SK-N-MC (cell line): ENCODE measurements at regions not wholly inside any gene's neighbourhood (a gene's known extent, or its start where the extent isn't known, plus 50 kb on each side); places are given as distances from the start of the nearest gene placed in this dataset.

Source experiments
- EZH2 ChIP-seq: fragments of 200-600 bp; sonication (generic); IDR thresholded peaks from one replicate; pipeline ENCODE4 v1.6.1; 2017; ENCODE audit warnings: antibody characterized with exemption
- POLR2AphosphoS5 ChIP-seq: IDR thresholded peaks from 2 replicates; pipeline ENCODE4 v1.6.1; 2012; ENCODE audit warnings: mild to moderate bottlenecking, low read depth, low read length, borderline replicate concordance

DNA sequence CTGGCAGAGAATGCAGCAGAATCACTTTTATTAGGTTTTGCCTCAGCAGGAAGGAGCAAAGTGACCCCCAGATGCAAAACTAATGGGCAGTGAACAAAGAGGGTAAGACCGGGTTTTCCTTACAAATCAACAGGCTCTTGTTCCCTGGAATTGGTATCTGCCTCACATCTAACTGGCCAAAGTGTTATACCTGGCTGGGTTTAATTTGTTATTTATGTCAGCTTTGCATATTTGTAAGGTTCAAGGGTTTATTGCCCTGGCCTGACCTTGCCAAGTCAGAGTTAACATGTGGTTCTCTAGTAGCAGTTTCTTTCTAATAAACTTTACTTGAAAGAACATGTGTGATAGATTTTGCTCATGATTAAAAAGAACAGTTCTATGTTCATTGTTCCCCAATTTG, 431.7 kb upstream of the NR2F2 start:
- TF ChIP-seq POLR2AphosphoS5 (no peak), EZH2 (no peak)
